Fibroblast of gingiva (primary cell): ENCODE measurements at regions not wholly inside any gene's neighbourhood (a gene's known extent, or its start where the extent isn't known, plus 50 kb on each side); places are given as distances from the start of the nearest gene placed in this dataset.
"Not testable (repeated sequence)": the region's sequence is repeated elsewhere in the genome, so short reads cannot be mapped to it uniquely, and the experiment has no call there.

ENCODE experiments used
- DNase-seq: peaks from one replicate; pipeline ENCODE4 v3.0.0-alpha.2; 2011; ENCODE audit warnings: low read depth

DNA sequence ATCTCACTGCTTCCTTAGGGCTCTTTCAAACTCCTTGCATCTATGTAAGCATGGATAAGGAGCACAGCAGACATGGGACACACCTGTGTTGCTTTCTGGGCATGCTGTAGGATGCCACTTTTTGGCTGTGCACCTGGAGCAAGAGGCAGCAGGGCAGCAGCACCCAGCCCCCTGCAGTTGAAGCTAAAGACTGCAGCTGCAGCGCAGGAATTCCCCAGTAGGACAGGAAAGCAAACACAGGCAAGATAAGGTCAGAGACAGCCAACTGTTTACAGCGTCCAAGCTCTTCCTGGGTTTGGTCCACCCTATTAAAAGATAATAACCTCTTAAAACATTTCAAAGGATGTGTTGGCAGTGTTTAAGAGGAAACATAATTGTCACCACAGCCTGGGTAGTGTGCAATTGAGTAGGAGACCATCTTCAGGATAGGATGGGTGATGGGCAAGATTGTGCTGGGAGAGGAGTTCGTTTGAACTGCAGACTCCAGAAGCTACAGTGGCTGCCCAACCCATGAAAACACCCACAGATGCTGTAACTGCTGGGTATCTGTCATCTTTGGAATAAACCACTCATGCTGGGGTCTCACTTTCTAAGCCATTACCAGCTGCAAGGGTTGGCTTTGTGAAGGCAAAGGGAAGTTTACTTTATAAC lies 242.3 kb upstream of the PLGLB1 start:
- DNase-seq, result not testable (repeated sequence)

DNA sequence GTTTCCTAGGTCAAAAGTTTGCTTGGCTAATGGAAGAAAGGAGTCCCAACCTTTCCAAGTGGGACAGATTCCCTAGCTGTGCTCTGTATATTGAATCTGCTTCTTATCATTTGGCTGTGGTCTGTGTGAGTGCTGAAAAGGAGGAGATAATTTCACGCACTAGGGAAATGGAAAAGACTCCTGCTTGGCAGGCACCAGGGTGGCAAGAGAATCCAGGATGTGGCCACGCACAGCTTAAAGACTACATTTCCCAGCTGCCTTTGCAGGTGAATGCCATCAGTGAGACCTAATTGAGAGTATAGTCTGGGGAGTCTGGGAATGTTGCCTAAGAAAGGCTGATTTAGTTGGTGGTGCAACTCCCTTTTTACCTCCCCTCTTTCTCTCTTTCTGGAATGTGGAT lies 253.5 kb upstream of the PLGLB1 start:
- not testable (repeated sequence) for DNase-seq

DNA sequence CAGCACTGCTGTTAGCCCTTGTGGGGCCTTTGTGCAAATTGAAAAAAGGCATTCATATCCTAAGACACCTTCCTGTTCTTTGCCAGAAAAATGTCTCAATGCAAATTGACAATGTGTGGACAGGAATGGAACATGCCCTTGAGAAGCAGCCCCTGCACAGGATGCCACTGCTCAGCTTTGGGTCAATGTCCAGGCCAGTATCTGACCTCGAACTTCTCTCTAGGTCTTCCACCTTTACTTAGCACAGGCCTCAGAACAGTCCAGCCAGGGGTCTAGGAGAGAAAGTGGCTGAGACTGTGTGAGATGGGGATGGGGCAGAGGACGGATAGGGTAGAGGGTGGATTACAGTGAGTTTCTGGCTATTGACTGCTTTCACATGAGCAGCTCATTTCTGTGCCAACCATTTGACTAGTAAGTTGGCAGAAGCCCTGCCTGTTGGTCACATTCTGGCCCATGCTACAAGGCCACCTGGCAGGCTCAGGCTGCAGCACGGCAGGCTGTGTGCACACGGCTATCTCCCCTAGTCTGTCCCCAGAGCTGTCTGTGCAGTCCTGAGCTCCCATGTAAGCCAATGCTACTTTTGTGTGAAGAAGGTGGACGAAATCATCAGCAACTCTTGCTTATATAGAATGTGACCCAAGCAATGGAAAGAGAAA lies 254.5 kb upstream of the PLGLB1 start:
- not testable (repeated sequence) for DNase-seq

DNA sequence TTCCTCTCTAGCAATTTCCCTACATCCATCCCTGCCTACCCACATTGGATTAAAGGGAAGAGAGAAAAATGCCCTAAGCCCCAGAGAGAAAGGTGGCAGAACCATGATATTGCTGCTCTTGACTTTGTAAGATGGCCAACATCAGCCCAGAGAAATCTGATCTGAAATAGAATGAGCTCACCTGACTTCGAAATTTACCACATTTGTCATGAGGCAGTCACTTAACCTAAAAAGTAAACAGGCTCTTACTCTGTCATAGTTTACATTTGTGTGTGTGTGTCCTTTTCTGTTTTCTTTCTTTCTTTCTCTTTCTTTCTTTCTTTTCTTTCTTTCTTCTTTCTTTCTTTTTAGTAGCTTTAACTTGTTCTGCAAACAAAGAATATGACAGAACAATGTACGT lies 255.0 kb upstream of the PLGLB1 start:
- DNase-seq, result not testable (repeated sequence)

DNA sequence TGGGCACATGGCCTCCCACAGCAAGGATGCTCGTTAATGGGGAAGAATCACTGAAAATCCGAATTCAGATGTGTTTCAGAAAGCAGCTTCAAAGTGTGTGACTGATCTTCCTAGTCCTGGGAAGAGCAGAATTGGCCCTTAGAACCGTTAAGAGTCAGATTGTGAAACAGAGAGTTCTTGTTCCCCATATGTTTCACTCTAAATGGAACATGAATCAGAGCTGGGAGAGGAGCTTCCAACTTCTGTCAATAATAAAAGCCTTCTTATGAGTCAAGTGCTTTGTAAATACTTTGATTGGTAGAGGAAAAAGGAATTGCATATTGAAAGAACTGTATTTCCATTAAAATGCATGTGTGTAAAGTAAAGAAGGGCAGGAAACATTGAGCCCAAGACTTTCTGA lies 256.1 kb upstream of the PLGLB1 start:
- not testable (repeated sequence) for DNase-seq

DNA sequence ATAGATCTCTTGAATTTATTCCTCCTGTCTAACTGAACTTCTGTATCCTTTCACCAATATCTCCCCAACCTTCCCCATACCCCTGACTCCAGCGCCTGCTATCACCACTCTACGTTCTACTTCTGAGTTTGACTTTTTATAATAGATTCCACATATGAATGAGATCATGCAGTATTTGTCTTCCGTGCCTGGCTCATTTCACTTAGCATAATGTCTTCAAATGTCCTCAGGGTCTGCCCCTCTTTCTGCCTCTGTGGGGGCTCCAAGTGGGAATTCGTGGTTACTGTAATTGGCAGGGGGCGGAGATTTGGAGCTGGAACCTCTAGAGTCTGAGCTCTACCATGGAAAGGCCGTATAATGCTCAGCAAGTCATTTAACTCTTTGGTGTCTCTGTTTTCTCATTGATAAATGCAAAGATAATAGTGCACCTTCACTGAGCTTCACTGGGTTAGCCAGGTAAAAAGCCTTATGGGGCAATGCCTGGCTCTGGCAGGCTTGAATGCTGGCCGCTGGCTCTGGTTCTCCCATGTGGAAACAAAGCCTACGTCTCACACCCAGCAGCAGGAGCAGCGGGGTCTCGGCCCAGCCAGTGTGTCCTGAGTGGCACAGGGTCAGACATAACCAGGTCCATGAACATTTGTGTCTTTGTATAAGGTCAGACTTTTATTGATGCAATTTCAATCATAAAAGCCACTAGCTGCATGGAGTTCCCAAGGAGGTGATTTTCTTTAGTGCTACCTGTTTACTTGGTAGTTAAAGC lies 259.1 kb upstream of the PLGLB1 start:
- DNase-seq, result not testable (repeated sequence)

DNA sequence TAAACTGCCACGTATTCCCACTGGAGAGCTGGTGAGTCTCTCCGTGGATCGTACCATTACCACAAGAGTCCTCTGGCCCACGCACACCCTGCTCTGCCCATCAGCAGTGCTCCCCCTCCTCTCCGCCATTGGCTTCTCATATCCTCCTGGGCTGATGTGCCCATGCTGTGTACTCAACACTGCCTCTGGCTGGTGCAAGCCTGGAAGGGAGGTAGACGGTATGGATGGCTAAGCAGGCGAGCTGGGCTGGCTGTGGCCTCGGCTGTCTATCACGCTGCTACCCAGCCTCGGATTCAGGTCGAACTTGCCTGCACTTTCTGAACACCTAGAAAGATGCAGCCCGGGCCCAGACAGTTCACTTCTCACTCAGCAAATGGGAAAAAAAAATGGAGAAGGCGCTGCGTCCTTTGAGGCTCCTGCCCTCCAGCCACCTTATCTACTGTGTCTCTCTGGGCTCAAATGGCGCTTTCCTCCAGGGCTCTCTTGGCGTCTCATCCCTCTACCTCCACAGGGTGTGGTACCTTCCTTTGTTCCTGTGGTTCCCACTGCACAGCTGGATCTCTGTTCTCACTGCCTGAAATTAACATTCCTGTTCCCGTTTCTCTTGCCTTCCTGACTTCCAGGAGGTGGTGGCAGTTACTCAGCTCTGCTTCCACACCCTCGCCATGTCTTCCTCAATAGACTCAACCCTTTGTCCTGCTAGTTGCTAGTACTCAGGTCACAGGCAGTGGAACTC lies 262.3 kb upstream of the PLGLB1 start:
- DNase-seq, result not testable (repeated sequence)

DNA sequence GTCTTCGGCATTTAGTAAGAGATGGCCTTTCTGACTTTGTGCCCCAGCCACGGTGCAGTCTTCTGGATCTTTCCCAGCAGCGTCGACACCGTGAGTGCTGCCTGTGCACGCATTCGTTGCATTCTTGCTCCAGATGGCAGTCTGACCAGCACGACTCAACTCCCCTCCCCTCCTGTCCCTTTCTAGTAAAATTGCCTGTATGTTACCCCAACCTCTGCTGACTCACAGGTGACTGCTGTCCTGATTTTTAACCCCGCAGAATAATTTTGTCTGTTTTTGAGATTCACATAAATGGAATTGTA lies 262.8 kb upstream of the PLGLB1 start:
- not testable (repeated sequence) for DNase-seq

DNA sequence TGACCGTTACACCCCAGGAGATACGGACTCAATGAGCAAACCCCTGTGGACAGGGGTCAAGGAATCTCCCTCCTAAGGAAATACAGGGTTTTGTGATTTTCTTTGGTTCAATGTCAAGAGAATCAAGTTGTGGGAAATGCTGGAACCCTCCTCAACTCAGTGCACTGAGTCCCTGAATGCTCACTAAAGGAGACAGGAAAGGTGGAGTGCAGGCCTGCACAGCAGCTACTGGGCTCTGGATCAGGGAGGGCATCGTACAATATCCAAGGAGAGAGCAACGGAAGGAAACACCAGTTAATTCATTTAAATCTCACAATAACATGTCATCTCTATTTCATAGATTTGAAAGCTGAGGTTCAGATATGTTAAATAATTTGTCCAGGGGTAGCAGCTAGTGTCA lies 263.5 kb upstream of the PLGLB1 start:
- DNase-seq, result not testable (repeated sequence)

DNA sequence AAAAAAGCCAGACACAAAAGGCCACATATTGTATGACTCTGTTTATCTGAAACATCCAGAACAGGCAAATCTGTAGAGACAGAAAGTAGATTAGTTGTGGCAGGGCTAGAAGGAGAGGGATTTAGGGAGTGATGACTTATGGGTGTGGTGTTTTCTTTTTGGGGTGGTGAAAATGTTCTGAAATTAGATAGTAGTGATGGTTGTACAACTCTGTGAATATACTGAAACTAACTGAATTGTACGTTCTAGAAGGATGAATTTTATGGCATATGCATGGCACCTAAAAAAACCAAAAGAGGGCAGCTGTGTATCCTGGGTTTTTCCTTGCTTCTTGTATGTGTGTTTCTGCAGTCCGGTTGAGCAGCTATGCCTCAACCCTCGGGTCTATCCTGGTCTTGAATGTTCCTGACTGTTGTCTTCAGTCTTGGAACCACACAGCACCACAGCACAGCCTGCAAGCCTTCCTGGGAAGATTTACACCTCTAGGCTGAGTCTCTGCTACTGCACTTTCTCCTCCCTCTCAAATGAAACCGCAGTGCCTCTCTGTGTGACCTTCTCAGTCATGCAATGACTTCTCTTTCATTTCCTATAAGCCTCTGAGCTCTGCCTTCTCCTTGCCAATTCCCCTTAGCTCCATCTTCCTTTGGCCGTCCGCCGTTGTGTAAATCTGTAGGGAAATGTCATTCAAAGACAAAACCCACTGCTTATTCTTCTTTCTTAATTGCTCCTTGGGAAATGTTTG lies 269.1 kb upstream of the PLGLB1 start:
- DNase-seq, result peak; percentile 15

DNA sequence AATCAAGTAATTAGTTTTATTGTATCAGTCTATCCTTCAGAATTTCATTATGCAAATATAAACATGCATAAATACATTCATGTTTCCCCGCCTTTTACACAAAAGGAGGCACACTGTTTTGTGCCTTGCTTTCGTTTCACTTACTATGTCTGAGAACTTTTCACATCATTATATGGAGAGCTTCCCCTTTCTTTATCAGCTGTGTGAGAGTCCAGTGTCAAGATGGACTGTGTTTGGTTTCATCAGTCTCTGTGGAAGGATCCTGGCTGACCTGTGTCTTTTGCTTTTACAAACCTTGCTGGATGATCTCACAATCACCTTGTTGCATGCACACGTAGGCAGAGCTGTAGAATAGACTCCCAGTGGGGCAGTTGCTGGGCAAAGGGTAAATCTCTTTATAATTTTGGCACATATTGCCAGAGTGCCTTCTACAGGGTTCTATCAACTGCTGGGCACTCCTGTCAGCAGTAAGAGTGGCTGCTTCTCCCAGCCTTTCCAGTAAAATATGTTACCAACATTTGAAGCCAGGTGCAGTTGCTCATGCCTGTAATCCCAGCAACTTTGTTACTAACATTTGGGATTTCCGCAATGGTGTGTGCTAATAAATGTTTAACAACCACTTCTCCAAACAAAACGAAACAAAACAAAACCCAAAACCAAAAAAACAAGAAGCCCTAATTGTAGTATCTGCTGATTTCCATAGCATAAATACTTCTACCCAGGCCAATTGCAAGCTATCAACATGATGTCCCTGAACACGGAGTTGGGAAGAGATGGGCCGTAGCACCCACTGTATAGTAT lies 270.0 kb upstream of the PLGLB1 start:
- DNase-seq, result not testable (repeated sequence)

DNA sequence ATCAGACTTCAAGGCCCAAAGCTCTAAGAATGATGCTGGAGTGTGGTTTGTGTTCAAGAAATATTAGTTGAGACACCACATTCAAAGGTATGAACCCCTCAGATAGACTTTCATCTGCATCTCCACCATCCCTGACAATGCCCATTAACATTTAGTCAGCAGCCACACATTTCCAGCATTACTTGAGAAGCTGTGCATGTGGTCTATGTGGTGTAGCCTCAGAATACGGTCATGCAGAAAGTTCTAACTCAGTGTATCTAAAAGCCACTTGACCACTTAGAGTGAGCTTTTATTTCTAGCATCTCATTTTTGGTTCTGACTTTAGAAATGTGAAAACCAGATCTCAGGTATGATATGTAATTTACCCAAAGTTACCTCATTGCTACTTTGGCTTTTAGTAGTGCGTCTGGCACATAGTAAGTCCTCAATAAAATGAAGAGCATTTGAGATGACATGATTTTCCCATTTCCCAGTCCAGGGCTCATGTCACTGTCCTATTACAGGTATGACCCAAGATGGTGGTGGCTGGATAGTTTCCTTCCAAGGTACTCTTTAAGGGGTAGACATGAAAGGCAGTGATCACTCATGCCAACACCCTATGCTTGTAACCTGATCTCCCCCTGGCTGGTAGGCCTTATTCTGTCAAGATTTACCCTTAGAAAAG lies 272.4 kb upstream of the PLGLB1 start:
- not testable (repeated sequence) for DNase-seq

DNA sequence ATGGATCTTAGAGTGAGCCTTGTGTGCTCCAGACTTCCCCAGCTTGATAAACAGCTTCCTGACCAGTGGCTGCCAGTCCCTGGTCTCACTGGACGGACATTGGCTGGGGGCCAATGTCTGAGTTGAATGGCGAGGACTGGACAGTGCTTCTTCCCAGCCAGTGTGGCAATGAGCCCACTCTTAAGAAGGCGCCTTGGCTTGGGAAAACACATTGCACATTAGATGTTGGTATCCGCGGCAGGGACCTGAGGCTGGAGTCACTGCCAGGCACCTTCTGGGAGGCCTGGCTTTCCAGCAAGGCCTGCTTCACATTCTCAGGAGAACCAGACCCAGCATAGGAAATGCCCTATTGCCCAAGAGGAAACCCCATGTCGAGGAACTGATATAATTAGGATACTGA lies 273.5 kb upstream of the PLGLB1 start:
- DNase-seq, result not testable (repeated sequence)

DNA sequence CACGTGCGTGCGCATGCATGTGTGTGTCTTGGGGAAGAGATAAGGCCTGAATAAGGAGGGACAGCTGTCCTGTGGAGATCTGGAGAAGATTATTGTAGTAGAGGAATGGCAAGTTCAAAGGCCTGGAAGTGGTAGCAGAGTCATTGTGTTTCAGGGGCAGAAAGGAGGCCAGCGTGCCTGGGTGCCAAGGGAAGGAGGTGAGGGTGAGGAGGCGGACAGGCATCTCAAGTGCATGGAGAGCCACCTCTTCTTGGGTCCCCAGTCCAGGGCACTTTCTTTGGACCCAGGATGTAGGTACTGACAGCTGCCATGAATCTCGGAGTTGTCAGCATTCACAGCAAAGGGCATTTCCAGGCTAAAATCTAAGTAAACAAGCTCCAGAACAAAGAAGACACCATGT lies 279.7 kb upstream of the PLGLB1 start:
- DNase-seq, result not testable (repeated sequence)

DNA sequence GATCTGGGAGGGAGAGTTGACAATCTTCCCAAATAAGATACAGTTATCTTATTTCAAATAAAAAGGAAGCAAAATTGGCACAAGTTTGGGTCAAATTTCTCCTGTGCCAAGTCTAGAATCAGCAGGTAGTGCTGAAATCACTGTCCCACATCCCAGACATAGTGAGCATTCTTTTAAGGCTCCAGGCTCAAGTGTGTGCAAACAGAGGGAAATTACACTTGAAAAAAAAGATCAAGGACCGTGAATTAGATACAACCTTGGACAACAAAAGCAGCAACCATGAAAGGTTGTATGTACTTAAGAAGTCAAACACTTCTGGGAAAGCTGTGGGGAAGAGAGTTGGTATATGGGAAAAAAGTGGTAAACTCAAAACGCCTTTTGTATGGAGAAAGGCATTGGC lies 280.2 kb upstream of the PLGLB1 start:
- DNase-seq, result not testable (repeated sequence)

DNA sequence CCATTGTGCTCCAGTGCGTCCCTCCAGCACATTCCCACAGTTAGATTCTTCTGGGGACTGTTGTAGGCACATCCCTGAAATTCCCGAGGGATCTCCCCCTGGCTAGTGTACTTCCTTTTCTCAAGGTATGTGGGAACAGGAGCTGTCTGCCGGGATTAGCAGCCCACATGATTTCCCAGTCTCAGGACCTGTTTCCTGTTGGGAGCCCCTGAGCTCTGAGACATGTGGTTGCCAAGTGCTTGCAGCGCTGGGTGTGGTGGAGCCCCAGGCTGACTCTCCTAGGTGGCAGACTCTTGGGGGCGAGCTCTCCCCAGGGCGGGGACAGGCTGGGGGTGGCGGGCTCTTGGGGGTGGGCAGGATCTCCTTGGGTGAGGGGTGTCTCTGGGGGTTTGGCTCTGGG lies 287.0 kb upstream of the PLGLB1 start:
- not testable (repeated sequence) for DNase-seq

DNA sequence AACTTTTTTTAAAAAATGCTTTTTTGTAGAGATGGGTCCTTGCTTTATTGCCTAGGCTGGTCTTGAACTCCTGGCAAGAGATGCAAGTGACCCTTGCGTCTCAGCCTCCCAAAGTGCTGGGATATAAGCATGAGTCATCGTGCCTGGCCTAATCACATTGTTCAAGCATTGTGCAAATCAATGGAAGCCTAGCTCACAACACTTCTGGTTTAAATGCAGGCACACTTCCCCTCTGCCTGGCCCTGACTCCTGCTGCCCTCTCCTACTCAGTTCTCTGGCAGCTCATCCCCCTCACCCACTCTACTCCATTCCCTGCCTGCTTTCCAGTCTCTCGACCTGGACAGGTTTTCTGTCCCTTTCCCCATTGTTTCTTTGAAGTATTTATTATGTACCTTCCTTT lies 288.1 kb upstream of the PLGLB1 start:
- DNase-seq, result not testable (repeated sequence)

DNA sequence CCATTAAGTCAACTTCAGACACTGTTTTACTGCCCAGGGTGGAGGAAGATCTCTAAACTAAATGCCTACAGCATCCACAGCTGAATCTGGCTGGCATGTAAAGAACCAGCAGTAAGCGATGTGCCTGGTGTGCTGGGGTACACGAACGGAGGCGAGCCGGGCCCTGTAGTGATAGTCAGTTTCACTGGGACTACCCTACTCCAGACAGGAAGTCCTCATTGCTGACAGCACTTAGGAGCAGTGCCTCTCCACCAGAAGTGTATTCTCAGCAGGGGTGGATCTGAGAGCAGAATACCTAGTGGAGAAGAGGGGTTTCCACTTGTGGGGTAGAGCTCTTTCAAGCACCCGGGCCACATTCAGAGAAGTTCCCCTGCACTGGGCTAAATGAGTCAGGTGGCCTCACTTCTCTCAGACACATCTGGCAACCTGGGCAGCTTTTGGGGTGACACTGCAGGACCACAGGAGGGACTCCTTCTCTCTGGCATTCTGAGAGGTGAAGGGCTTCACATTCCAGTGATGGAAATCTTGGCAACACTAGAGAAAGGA lies 290.3 kb upstream of the PLGLB1 start:
- not testable (repeated sequence) for DNase-seq

DNA sequence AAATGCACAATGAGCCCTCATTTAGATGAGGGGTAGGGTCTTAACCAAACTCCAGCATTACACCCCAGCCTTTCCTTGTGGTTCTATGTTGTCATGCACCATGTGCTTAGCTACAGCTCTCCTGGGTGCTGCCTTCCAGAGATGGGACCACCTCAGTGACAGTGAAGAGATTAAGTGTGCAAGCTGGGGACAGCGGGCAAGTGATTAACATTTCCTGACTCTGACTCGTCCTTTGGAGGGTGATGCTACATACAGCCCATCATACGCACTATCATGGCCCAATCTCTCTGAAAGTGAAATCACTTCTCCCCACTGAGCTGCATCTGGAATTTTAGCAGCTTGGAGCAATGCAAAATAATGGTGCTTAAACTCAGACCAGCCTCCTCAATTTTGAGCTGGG lies 293.0 kb upstream of the PLGLB1 start:
- not testable (repeated sequence) for DNase-seq
